GM23338 (cell line): ENCODE measurements at regions not wholly inside any gene's neighbourhood (a gene's known extent, or its start where the extent isn't known, plus 50 kb on each side); places are given as distances from the start of the nearest gene placed in this dataset.

Source experiments
- ATAC-seq: fragments of 200-7000 bp; cut with Tn5 transposase; 3 replicates; pipeline ENCODE4 v1.9.1; 2020
- DNase-seq: peaks from one replicate; pipeline ENCODE4 v3.0.0-alpha.2; 2015; ENCODE audit warnings: low spot score
- H2AFZ ChIP-seq: fragments of 200-600 bp; sonication (generic); 2 replicates; pipeline ENCODE4 v1.8.0; 2016; ENCODE audit warnings: antibody characterized with exemption, mild to moderate bottlenecking, moderate library complexity
- H3F3A ChIP-seq: fragments of 200-600 bp; sonication (generic); replicated peaks from 2 replicates; pipeline ENCODE4 v1.8.0; 2017; ENCODE audit warnings: antibody characterized with exemption, mixed run types, low read depth
- H3K27ac ChIP-seq: fragments of 200-600 bp; sonication (generic); 2 replicates; pipeline ENCODE4 v1.6.1; 2016; ENCODE audit warnings: low read depth
- H3K27me3 ChIP-seq: fragments of 200-600 bp; sonication (generic); 2 replicates; pipeline ENCODE4 v1.8.0; 2016; ENCODE audit warnings: mild to moderate bottlenecking, mixed run types, moderate library complexity; ENCODE audit not compliant: insufficient read depth
- H3K36me3 ChIP-seq: fragments of 200-600 bp; sonication (generic); 2 replicates; pipeline ENCODE4 v1.8.0; 2016; ENCODE audit warnings: mild to moderate bottlenecking; ENCODE audit not compliant: insufficient read depth
- H3K4me1 ChIP-seq: fragments of 200-600 bp; sonication (generic); 2 replicates; pipeline ENCODE4 v1.8.0; 2016; ENCODE audit warnings: mild to moderate bottlenecking, moderate library complexity; ENCODE audit not compliant: insufficient read depth
- H3K4me2 ChIP-seq: fragments of 200-600 bp; sonication (generic); 2 replicates; pipeline ENCODE4 v1.7.1; 2017; ENCODE audit warnings: mixed run types
- H3K4me3 ChIP-seq: fragments of 200-600 bp; sonication (generic); 2 replicates; pipeline ENCODE4 v1.6.1; 2016; ENCODE audit warnings: mixed run types
- H3K79me2 ChIP-seq: fragments of 200-600 bp; sonication (generic); replicated peaks from 2 replicates; pipeline ENCODE4 v1.8.0; 2017; ENCODE audit warnings: mild to moderate bottlenecking; ENCODE audit not compliant: insufficient read depth
- H3K9me2 ChIP-seq: fragments of 200-600 bp; sonication (generic); 2 replicates; pipeline ENCODE4 v1.8.0; 2017; ENCODE audit not compliant: insufficient read depth
- H4K20me1 ChIP-seq: fragments of 200-600 bp; sonication (generic); replicated peaks from 2 replicates; pipeline ENCODE4 v1.8.0; 2017; ENCODE audit warnings: mild to moderate bottlenecking; ENCODE audit not compliant: insufficient read depth
- H3K27ac Mint-ChIP-seq: 2 replicates; pipeline ENCODE4 v1.8.0; 2020; ENCODE audit warnings: inconsistent platforms, mild to moderate bottlenecking, moderate library complexity, mixed read lengths
- H3K27me3 Mint-ChIP-seq: 3 replicates; pipeline ENCODE4 v1.8.0; 2022; ENCODE audit warnings: low read depth, mild to moderate bottlenecking, moderate library complexity, mixed read lengths, inconsistent platforms; ENCODE audit not compliant: insufficient read depth, poor library complexity
- H3K36me3 Mint-ChIP-seq: 3 replicates; pipeline ENCODE4 v1.8.0; 2021; ENCODE audit warnings: low read depth, mild to moderate bottlenecking, inconsistent platforms, moderate library complexity, mixed read lengths
- H3K4me1 Mint-ChIP-seq: 3 replicates; pipeline ENCODE4 v1.8.0; 2020; ENCODE audit warnings: mild to moderate bottlenecking, inconsistent platforms, mixed read lengths
- H3K4me3 Mint-ChIP-seq: 3 replicates; pipeline ENCODE4 v1.8.0; 2021; ENCODE audit warnings: moderate library complexity, mild to moderate bottlenecking, inconsistent platforms, mixed read lengths
- H3K9me3 Mint-ChIP-seq: 3 replicates; pipeline ENCODE4 v1.8.0; 2020; ENCODE audit warnings: moderate library complexity, mild to moderate bottlenecking, inconsistent platforms, mixed read lengths
- CREB1 ChIP-seq: fragments of 250-450 bp; sonication (Bioruptor Pico); IDR thresholded peaks from 2 replicates; pipeline ENCODE4 v1.5.0; 2020; ENCODE audit warnings: low read depth, mild to moderate bottlenecking, moderate library complexity
- CTCF ChIP-seq, 2 experiments: fragments of 200-600 bp in 1 of 2; sonication (generic) in 1 of 2; conservative IDR thresholded peaks; 2 replicates each; pipeline versions ENCODE4 v1.5.1 to v1.6.1; 2016 to 2017; ENCODE audit warnings: antibody characterized with exemption in 2 of 2, low read depth in 2 of 2, mild to moderate bottlenecking in 2 of 2, moderate library complexity in 1 of 2
- EZH2phosphoT487 ChIP-seq: fragments of 200-600 bp; sonication (generic); IDR thresholded peaks from one replicate; pipeline ENCODE4 v1.8.1; 2018; ENCODE audit warnings: antibody characterized with exemption; ENCODE audit not compliant: unreplicated experiment
- STAT1 ChIP-seq: IDR thresholded peaks from one replicate; pipeline ENCODE4 v1.6.1; 2016; ENCODE audit warnings: antibody characterized with exemption; ENCODE audit not compliant: unreplicated experiment
- ZNF114 ChIP-seq: fragments of 250-450 bp; sonication (Bioruptor Pico); IDR thresholded peaks from 2 replicates; pipeline ENCODE4 v1.5.0; 2020; ENCODE audit warnings: mild to moderate bottlenecking, moderate library complexity
- ZNF331 ChIP-seq: fragments of 250-450 bp; sonication (Bioruptor Pico); IDR thresholded peaks from 2 replicates; pipeline ENCODE4 v1.5.0; 2020; ENCODE audit warnings: low read depth, mild to moderate bottlenecking, moderate library complexity
- TF ChIP-seq, protein P1 (sequence below): IDR thresholded peaks from 2 replicates; pipeline ENCODE4 v1.6.1; 2016; ENCODE audit warnings: antibody characterized with exemption
- TF ChIP-seq, protein P2 (sequence below): fragments of 250-450 bp; sonication (Bioruptor Pico); IDR thresholded peaks from 2 replicates; pipeline ENCODE4 v1.5.0; 2020; ENCODE audit warnings: mild to moderate bottlenecking, moderate library complexity

DNA sequence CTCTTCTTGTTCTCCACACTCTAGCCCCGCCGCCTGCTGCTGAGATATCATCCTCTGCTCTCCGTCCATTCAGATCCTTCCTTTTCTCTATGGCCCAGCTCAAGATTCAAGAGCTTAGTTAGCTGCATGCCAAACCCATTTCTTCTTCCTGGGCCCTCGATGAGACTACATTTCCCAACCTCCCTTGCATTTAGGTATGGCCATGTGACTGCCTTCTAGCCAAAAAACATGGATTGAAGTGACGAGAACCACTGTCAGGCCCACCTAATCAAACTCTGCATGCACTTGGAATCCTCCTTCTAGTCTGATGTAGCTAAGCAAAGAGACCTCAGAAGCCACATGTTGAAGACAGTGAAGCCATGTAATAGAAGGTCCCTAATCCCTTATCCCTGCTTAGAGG is 308.2 kb downstream of the VPS13C start:
- TF ChIP-seq, protein P1, sequence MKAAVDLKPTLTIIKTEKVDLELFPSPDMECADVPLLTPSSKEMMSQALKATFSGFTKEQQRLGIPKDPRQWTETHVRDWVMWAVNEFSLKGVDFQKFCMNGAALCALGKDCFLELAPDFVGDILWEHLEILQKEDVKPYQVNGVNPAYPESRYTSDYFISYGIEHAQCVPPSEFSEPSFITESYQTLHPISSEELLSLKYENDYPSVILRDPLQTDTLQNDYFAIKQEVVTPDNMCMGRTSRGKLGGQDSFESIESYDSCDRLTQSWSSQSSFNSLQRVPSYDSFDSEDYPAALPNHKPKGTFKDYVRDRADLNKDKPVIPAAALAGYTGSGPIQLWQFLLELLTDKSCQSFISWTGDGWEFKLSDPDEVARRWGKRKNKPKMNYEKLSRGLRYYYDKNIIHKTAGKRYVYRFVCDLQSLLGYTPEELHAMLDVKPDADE: peak; percentile 88
- peak; percentile 15; the same call in 1 of the 2 replicates for TF ChIP-seq CREB1 (CRISPR knock-in tag)
- TF ChIP-seq, protein P2, sequence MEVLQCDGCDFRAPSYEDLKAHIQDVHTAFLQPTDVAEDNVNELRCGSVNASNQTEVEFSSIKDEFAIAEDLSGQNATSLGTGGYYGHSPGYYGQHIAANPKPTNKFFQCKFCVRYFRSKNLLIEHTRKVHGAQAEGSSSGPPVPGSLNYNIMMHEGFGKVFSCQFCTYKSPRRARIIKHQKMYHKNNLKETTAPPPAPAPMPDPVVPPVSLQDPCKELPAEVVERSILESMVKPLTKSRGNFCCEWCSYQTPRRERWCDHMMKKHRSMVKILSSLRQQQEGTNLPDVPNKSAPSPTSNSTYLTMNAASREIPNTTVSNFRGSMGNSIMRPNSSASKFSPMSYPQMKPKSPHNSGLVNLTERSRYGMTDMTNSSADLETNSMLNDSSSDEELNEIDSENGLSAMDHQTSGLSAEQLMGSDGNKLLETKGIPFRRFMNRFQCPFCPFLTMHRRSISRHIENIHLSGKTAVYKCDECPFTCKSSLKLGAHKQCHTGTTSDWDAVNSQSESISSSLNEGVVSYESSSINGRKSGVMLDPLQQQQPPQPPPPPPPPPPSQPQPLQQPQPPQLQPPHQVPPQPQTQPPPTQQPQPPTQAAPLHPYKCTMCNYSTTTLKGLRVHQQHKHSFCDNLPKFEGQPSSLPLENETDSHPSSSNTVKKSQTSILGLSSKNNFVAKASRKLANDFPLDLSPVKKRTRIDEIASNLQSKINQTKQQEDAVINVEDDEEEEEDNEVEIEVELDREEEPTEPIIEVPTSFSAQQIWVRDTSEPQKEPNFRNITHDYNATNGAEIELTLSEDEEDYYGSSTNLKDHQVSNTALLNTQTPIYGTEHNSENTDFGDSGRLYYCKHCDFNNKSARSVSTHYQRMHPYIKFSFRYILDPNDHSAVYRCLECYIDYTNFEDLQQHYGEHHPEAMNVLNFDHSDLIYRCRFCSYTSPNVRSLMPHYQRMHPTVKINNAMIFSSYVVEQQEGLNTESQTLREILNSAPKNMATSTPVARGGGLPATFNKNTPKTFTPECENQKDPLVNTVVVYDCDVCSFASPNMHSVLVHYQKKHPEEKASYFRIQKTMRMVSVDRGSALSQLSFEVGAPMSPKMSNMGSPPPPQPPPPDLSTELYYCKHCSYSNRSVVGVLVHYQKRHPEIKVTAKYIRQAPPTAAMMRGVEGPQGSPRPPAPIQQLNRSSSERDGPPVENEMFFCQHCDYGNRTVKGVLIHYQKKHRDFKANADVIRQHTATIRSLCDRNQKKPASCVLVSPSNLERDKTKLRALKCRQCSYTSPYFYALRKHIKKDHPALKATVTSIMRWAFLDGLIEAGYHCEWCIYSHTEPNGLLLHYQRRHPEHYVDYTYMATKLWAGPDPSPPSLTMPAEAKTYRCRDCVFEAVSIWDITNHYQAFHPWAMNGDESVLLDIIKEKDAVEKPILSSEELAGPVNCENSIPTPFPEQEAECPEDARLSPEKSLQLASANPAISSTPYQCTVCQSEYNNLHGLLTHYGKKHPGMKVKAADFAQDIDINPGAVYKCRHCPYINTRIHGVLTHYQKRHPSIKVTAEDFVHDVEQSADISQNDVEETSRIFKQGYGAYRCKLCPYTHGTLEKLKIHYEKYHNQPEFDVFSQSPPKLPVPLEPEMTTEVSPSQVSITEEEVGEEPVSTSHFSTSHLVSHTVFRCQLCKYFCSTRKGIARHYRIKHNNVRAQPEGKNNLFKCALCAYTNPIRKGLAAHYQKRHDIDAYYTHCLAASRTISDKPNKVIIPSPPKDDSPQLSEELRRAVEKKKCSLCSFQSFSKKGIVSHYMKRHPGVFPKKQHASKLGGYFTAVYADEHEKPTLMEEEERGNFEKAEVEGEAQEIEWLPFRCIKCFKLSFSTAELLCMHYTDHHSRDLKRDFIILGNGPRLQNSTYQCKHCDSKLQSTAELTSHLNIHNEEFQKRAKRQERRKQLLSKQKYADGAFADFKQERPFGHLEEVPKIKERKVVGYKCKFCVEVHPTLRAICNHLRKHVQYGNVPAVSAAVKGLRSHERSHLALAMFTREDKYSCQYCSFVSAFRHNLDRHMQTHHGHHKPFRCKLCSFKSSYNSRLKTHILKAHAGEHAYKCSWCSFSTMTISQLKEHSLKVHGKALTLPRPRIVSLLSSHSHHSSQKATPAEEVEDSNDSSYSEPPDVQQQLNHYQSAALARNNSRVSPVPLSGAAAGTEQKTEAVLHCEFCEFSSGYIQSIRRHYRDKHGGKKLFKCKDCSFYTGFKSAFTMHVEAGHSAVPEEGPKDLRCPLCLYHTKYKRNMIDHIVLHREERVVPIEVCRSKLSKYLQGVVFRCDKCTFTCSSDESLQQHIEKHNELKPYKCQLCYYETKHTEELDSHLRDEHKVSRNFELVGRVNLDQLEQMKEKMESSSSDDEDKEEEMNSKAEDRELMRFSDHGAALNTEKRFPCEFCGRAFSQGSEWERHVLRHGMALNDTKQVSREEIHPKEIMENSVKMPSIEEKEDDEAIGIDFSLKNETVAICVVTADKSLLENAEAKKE (CRISPR knock-in tag): no peak
- Histone ChIP-seq H3K36me3 (no peaks in the 10 kb centered on the region), H3K27me3 (no peaks in the 10 kb centered on the region), H2AFZ (peak overlapping the region; percentile 80; the same call in 1 of the 2 replicates), H3F3A (no peaks in the 10 kb centered on the region), H3K4me3 (no peak overlapping the region), H3K27ac (no peak overlapping the region), H3K4me1 (no peaks in the 10 kb centered on the region), H3K9me2 (no peaks in the 10 kb centered on the region), H3K4me2 (no peak overlapping the region), H4K20me1 (no peaks in the 10 kb centered on the region), H3K79me2 (no peaks in the 10 kb centered on the region)
- Mint-ChIP-seq H3K9me3 (no peaks in the 10 kb centered on the region), H3K27ac (no peak overlapping the region), H3K36me3 (no peaks in the 10 kb centered on the region), H3K4me1 (no peaks in the 10 kb centered on the region), H3K27me3 (peaks cover 4% of the 10 kb centered on the region), H3K4me3 (no peak overlapping the region)
- ATAC-seq (peak; percentile 89), DNase-seq (peak; percentile 64)

GRCh38 chr15:61750271-61751084 is 309.8 kb downstream of the VPS13C start:
- no peak overlapping the region for H3K4me2 ChIP-seq
- H3K4me3 ChIP-seq: no peak overlapping the region
- H3K27me3 ChIP-seq: no peaks in the 10 kb centered on the region
- H3K9me2 ChIP-seq: no peaks in the 10 kb centered on the region
- Mint-ChIP-seq H3K4me3 (no peak overlapping the region), H3K9me3 (no peaks in the 10 kb centered on the region), H3K4me1 (no peaks in the 10 kb centered on the region), H3K27me3 (peaks cover 4% of the 10 kb centered on the region), H3K36me3 (no peaks in the 10 kb centered on the region), H3K27ac (no peak overlapping the region)
- ATAC-seq: no peak
- H3K79me2 ChIP-seq: no peaks in the 10 kb centered on the region
- H3K27ac ChIP-seq: no peak overlapping the region
- no peaks in the 10 kb centered on the region for H4K20me1 ChIP-seq
- TF ChIP-seq STAT1 (no peak), EZH2phosphoT487 (no peak), ZNF331 (no peak), ZNF114 (no peak), CTCF (conservative IDR thresholded peaks at IDR 0.05; ENCODE audit: low read depth in 2 of 2) (no peak), CREB1 (CRISPR knock-in tag) (no peak)
- TF ChIP-seq, protein P1: no peak
- DNase-seq: no peak
- no peaks in the 10 kb centered on the region for H3K36me3 ChIP-seq
- H2AFZ ChIP-seq: no peak overlapping the region
- no peaks in the 10 kb centered on the region for H3K4me1 ChIP-seq
- H3F3A ChIP-seq: no peaks in the 10 kb centered on the region
